Fibroblast of the aortic adventitia (primary cell): ENCODE measurements at regions not wholly inside any gene's neighbourhood (a gene's known extent, or its start where the extent isn't known, plus 50 kb on each side); places are given as distances from the start of the nearest gene placed in this dataset.
A peak's percentile ranks its signal among the peaks of the same experiment; 100 is the strongest.

Experiments
- DNase-seq: peaks from one replicate; pipeline ENCODE4 v3.0.0-alpha.2; 2010; ENCODE audit warnings: low read depth
- H3K4me3 ChIP-seq: 2 replicates; pipeline ENCODE4 v1.5.1; 2011; ENCODE audit warnings: low read depth, mild to moderate bottlenecking, control low read depth, low read length, moderate library complexity
- CTCF ChIP-seq: IDR thresholded peaks from 2 replicates; pipeline ENCODE4 v1.5.1; 2011; ENCODE audit warnings: mild to moderate bottlenecking, low read length, control low read depth, inconsistent platforms; ENCODE audit not compliant: insufficient read depth

GRCh38 chr5:15406478-15406877 lies 93.5 kb upstream of the FBXL7 start:
- H3K4me3 ChIP-seq = no peak overlapping the region
- DNase-seq = no peak
- no peak for TF ChIP-seq CTCF

GRCh38 chr5:15393146-15393545 lies 106.8 kb upstream of the FBXL7 start:
- no peak overlapping the region for H3K4me3 ChIP-seq
- DNase-seq = no peak
- TF ChIP-seq CTCF = no peak

GRCh38 chr5:15391704-15392397 lies 108.1 kb upstream of the FBXL7 start:
- no peak for TF ChIP-seq CTCF
- no peak overlapping the region for H3K4me3 ChIP-seq
- DNase-seq = peak; percentile 16

- no peak overlapping the region for H3K4me3 ChIP-seq
- TF ChIP-seq CTCF = no peak
- no peak for DNase-seq
Observed at GRCh38 chr5:15388866-15389265, 111.1 kb upstream of the FBXL7 start.

- no peak for DNase-seq
- H3K4me3 ChIP-seq = no peak overlapping the region
- no peak for TF ChIP-seq CTCF
Observed at GRCh38 chr5:15387931-15388524, 112.0 kb upstream of the FBXL7 start.

- H3K4me3 ChIP-seq = no peak overlapping the region
- no peak for DNase-seq
Observed at GRCh38 chr5:15386122-15386521, 113.9 kb upstream of the FBXL7 start.

More at GRCh38 chr5:15386122-15386521, 113.9 kb upstream of the FBXL7 start:
- no peak for TF ChIP-seq CTCF
